SK-N-SH treated with all-trans-retinoic acid at 6 μM for 48 hours (cell line): ENCODE measurements at regions not wholly inside any gene's neighbourhood (a gene's known extent, or its start where the extent isn't known, plus 50 kb on each side); places are given as distances from the start of the nearest gene placed in this dataset.

Experiments
- ATAC-seq: fragments of 200-7000 bp; cut with Tn5 transposase; 3 replicates; pipeline ENCODE4 v1.9.1; 2020; ENCODE audit warnings: mild to moderate bottlenecking, moderate library complexity
- ARNTL ChIP-seq: fragments of 450-650 bp; formaldehyde crosslinking; IDR thresholded peaks from 2 replicates; pipeline ENCODE4 v1.5.0; 2020; ENCODE audit warnings: low read depth, mild to moderate bottlenecking, moderate library complexity, borderline replicate concordance
- BACH2 ChIP-seq: fragments of 250-450 bp; sonication (Bioruptor Pico); IDR thresholded peaks from 2 replicates; pipeline ENCODE4 v1.9.0; 2021; ENCODE audit warnings: mild to moderate bottlenecking, borderline replicate concordance
- CREB5 ChIP-seq: fragments of 250-450 bp; sonication (Bioruptor Pico); IDR thresholded peaks from 2 replicates; pipeline ENCODE4 v1.5.1; 2020; ENCODE audit warnings: low read depth, mild to moderate bottlenecking, moderate library complexity
- CSRNP3 ChIP-seq: fragments of 250-450 bp; sonication (Bioruptor Pico); IDR thresholded peaks from 2 replicates; pipeline ENCODE4 v1.5.1; 2021; ENCODE audit warnings: mild to moderate bottlenecking, moderate library complexity
- ESRRG ChIP-seq: fragments of 250-450 bp; sonication (Bioruptor Pico); IDR thresholded peaks from 2 replicates; pipeline ENCODE4 v1.6.1; 2021; ENCODE audit warnings: mild to moderate bottlenecking
- GLIS3 ChIP-seq: fragments of 250-450 bp; sonication (Bioruptor Pico); IDR thresholded peaks from 2 replicates; pipeline ENCODE4 v1.5.0; 2020; ENCODE audit warnings: mild to moderate bottlenecking, moderate library complexity
- ISL1 ChIP-seq: fragments of 250-450 bp; sonication (Bioruptor Pico); IDR thresholded peaks from 2 replicates; pipeline ENCODE4 v2.1.2; 2022; ENCODE audit warnings: mild to moderate bottlenecking, moderate library complexity
- OSR1 ChIP-seq: fragments of 250-450 bp; sonication (Bioruptor Pico); IDR thresholded peaks from 2 replicates; pipeline ENCODE4 v1.8.0; 2022; ENCODE audit warnings: moderate library complexity, mild to moderate bottlenecking, inconsistent platforms
- PPARA ChIP-seq: fragments of 250-450 bp; sonication (Bioruptor Pico); IDR thresholded peaks from 2 replicates; pipeline ENCODE4 v1.5.0; 2020; ENCODE audit warnings: mild to moderate bottlenecking, borderline replicate concordance
- RARB ChIP-seq: fragments of 250-450 bp; sonication (Bioruptor Pico); IDR thresholded peaks from 2 replicates; pipeline ENCODE4 v1.8.0; 2021; ENCODE audit warnings: mild to moderate bottlenecking, moderate library complexity
- SNAI2 ChIP-seq: fragments of 250-450 bp; sonication (Bioruptor Pico); IDR thresholded peaks from 2 replicates; pipeline ENCODE4 v1.5.0; 2020; ENCODE audit warnings: mild to moderate bottlenecking, moderate library complexity
- TCF4 ChIP-seq: fragments of 250-450 bp; sonication (Bioruptor Pico); IDR thresholded peaks from 2 replicates; pipeline ENCODE4 v1.8.0; 2021; ENCODE audit warnings: mild to moderate bottlenecking, moderate library complexity, borderline replicate concordance
- TOX ChIP-seq: fragments of 250-450 bp; sonication (Bioruptor Pico); IDR thresholded peaks from 2 replicates; pipeline ENCODE4 v1.8.0; 2021; ENCODE audit warnings: mild to moderate bottlenecking, moderate library complexity, borderline replicate concordance
- ZFP3 ChIP-seq: fragments of 250-450 bp; sonication (Bioruptor Pico); IDR thresholded peaks from 2 replicates; pipeline ENCODE4 v1.5.0; 2020; ENCODE audit warnings: mild to moderate bottlenecking, moderate library complexity
- ZFP30 ChIP-seq: fragments of 450-650 bp; formaldehyde crosslinking; IDR thresholded peaks from 2 replicates; pipeline ENCODE4 v1.5.0; 2022; ENCODE audit warnings: mild to moderate bottlenecking, moderate library complexity
- ZNF565 ChIP-seq: fragments of 450-650 bp; formaldehyde crosslinking; conservative IDR thresholded peaks from 2 replicates; pipeline ENCODE4 v1.5.0; 2020; ENCODE audit warnings: low read depth, mild to moderate bottlenecking, moderate library complexity
- ZNF70 ChIP-seq: fragments of 450-650 bp; formaldehyde crosslinking; IDR thresholded peaks from 2 replicates; pipeline ENCODE4 v1.5.0; 2020; ENCODE audit warnings: mild to moderate bottlenecking, moderate library complexity
- ZNF8 ChIP-seq: fragments of 450-650 bp; formaldehyde crosslinking; IDR thresholded peaks from 2 replicates; pipeline ENCODE4 v1.5.0; 2020; ENCODE audit warnings: mild to moderate bottlenecking, moderate library complexity
- TF ChIP-seq, protein P1 (sequence below): fragments of 250-450 bp; sonication (Bioruptor Pico); IDR thresholded peaks from 2 replicates; pipeline ENCODE4 v1.8.0; 2021; ENCODE audit warnings: low read depth, mild to moderate bottlenecking, moderate library complexity, borderline replicate concordance
- TF ChIP-seq, protein P2 (sequence below): fragments of 250-450 bp; sonication (Bioruptor Pico); IDR thresholded peaks from 2 replicates; pipeline ENCODE4 v1.8.0; 2020; ENCODE audit warnings: mild to moderate bottlenecking, moderate library complexity, borderline replicate concordance

GRCh38 chr4:175971388-175972179, 94.1 kb upstream of the WDR17 start:
- ATAC-seq, result no peak
- TF ChIP-seq, protein P1, sequence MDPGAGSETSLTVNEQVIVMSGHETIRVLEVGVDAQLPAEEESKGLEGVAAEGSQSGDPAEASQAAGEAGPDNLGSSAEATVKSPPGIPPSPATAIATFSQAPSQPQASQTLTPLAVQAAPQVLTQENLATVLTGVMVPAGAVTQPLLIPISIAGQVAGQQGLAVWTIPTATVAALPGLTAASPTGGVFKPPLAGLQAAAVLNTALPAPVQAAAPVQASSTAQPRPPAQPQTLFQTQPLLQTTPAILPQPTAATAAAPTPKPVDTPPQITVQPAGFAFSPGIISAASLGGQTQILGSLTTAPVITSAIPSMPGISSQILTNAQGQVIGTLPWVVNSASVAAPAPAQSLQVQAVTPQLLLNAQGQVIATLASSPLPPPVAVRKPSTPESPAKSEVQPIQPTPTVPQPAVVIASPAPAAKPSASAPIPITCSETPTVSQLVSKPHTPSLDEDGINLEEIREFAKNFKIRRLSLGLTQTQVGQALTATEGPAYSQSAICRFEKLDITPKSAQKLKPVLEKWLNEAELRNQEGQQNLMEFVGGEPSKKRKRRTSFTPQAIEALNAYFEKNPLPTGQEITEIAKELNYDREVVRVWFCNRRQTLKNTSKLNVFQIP (CRISPR knock-in tag), result no peak
- no peak for TF ChIP-seq ZNF70 (CRISPR knock-in tag)
- no peak for TF ChIP-seq ESRRG (CRISPR knock-in tag)
- no peak for TF ChIP-seq BACH2
- TF ChIP-seq RARB (CRISPR knock-in tag), result no peak
- TF ChIP-seq PPARA (CRISPR knock-in tag), result no peak
- no peak for TF ChIP-seq SNAI2 (CRISPR knock-in tag)
- TF ChIP-seq CREB5, result no peak
- TF ChIP-seq, all 23 proteins: peak for 0

DNA sequence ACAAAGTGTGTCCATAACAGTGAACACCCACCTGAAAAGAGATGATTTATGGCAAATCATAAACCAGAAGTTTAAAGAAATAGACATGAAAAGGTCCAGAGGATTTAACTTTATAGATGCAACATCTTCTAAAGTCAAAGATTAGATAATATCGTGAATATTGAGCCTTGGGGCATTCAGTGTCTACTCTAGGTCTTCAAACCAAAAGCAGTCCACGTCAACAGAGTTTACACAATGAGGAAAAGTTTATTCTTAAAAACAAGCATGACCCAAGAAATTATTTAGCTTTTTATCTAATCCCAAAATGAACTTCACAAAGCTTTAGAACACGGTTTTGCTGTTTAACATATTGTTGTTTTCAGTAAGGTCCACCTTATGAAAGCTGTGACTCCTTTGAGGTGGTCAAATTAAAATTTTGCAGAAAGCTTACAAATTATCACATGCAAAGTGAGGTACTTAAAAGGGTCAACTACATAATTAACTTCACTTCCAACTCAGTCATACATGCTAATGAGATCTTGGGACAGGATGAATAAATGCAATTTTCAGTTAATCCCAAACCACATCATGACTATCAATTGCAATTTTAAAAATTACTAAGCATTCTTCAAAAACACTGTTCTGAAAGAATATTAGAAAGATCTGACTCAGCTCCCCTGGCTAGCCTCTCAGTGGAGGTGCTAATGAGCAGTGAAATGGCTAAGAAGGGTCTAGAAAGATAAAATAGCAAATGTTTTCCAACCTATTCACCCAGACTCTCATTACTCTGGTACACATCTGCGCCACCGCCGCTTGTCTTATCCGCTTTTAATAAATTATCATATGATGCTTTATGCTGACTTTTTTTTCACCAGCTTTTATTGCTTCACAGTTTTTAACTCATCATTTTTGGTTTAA, 92.4 kb upstream of the WDR17 start:
- no peak for ATAC-seq
- TF ChIP-seq CSRNP3 (CRISPR knock-in tag), result no peak
- TF ChIP-seq GLIS3, result no peak
- no peak for TF ChIP-seq ZNF565
- no peak for TF ChIP-seq RARB (CRISPR knock-in tag)
- no peak for TF ChIP-seq TOX (CRISPR knock-in tag)
- no peak for TF ChIP-seq TCF4 (CRISPR knock-in tag)
- TF ChIP-seq OSR1 (CRISPR knock-in tag), result no peak
- no peak for TF ChIP-seq ISL1 (CRISPR knock-in tag)
- TF ChIP-seq, protein P1 (CRISPR knock-in tag), result no peak
- no peak for TF ChIP-seq ZNF70 (CRISPR knock-in tag)
- no peak for TF ChIP-seq ZFP30 (CRISPR knock-in tag)
- TF ChIP-seq, protein P2, sequence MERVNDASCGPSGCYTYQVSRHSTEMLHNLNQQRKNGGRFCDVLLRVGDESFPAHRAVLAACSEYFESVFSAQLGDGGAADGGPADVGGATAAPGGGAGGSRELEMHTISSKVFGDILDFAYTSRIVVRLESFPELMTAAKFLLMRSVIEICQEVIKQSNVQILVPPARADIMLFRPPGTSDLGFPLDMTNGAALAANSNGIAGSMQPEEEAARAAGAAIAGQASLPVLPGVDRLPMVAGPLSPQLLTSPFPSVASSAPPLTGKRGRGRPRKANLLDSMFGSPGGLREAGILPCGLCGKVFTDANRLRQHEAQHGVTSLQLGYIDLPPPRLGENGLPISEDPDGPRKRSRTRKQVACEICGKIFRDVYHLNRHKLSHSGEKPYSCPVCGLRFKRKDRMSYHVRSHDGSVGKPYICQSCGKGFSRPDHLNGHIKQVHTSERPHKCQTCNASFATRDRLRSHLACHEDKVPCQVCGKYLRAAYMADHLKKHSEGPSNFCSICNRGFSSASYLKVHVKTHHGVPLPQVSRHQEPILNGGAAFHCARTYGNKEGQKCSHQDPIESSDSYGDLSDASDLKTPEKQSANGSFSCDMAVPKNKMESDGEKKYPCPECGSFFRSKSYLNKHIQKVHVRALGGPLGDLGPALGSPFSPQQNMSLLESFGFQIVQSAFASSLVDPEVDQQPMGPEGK (CRISPR knock-in tag), result no peak
- no peak for TF ChIP-seq ZFP3 (CRISPR knock-in tag)
- TF ChIP-seq CREB5, result no peak
- no peak for TF ChIP-seq ARNTL
- TF ChIP-seq BACH2, result no peak
- no peak for TF ChIP-seq ESRRG (CRISPR knock-in tag)
- no peak for TF ChIP-seq ZNF8 (CRISPR knock-in tag)
- no peak for TF ChIP-seq SNAI2 (CRISPR knock-in tag)
